ENCODE measurements at regions not wholly inside any gene's neighbourhood (a gene's known extent, or its start where the extent isn't known, plus 50 kb on each side); places are given as distances from the start of the nearest gene placed in this dataset.

GRCh38 chr9:82526577-82526976, 536.4 kb downstream of the RASEF start:
- WGBS, 2 donors = 70 to 77% methylated on average over 1 of the region's 1 CpG
- Histone ChIP-seq H3K9me3 (peaks cover 0 to 32% (median 19%) of the 10 kb centered on the region in 11 donors), H3K4me3 (no peak overlapping the region), H3K27me3 (no peaks in the 10 kb centered on the region), H3K4me1 (no peaks in the 10 kb centered on the region), H3K36me3 (no peaks in the 10 kb centered on the region), H3K27ac (no peak overlapping the region)
- intact Hi-C loops (cut with DNase I) = no loop called here
- no peak for DNase-seq
- no peak for TF ChIP-seq CTCF (IDR thresholded peaks at IDR 0.05)
- no peak for ATAC-seq

GRCh38 chr9:82531795-82532194, 531.1 kb downstream of the RASEF start:
- Histone ChIP-seq H3K36me3 (no peaks in the 10 kb centered on the region), H3K27ac (no peak overlapping the region), H3K9me3 (peaks cover 0 to 22% (median 14%) of the 10 kb centered on the region in 11 donors), H3K4me3 (no peak overlapping the region), H3K27me3 (no peaks in the 10 kb centered on the region), H3K4me1 (peaks cover 0 to 9% (median 0%) of the 10 kb centered on the region in 9 donors)
- intact Hi-C loops (cut with DNase I) = loop anchor here in 7 of 10 donors (1.0 to 10.0 kb wide), 3 partner anchors 73 to 76 kb away; no protein-coding TSS in a partner anchor
- ATAC-seq (no peak), DNase-seq (no peak)
- TF ChIP-seq CTCF (IDR thresholded peaks at IDR 0.05) = no peak

- Histone ChIP-seq H3K36me3 (no peaks in the 10 kb centered on the region), H3K4me3 (no peak overlapping the region), H3K9me3 (peaks cover 0 to 13% (median 6%) of the 10 kb centered on the region in 11 donors), H3K27me3 (no peaks in the 10 kb centered on the region), H3K27ac (no peak overlapping the region), H3K4me1 (peaks cover 0 to 9% (median 0%) of the 10 kb centered on the region in 9 donors)
- intact Hi-C loops (cut with DNase I) = loop anchor here in 7 of 10 donors (1.0 to 10.0 kb wide), 3 partner anchors 72 to 75 kb away; no protein-coding TSS in a partner anchor
- peak in 8 of 9 donors; percentile 36 to 69 (median 49) for TF ChIP-seq CTCF (IDR thresholded peaks at IDR 0.05)
- peak in 2 of 8 donors; percentile 66 to 69 for ATAC-seq
- 19 to 24% methylated on average over 2 of the region's 2 CpGs for WGBS, 2 donors
- DNase-seq = no peak
These were observed 530.3 kb downstream of the RASEF start for GRCh38 chr9:82532504-82533180.

GRCh38 chr9:82535432-82535998, 527.4 kb downstream of the RASEF start:
- ATAC-seq (no peak), DNase-seq (no peak)
- H3K4me3 ChIP-seq = no peak overlapping the region
- H3K9me3 ChIP-seq = no peaks in the 10 kb centered on the region
- peaks cover 0 to 19% (median 0%) of the 10 kb centered on the region in 9 donors for H3K4me1 ChIP-seq
- H3K27ac ChIP-seq = no peak overlapping the region
- intact Hi-C loops (cut with DNase I) = loop anchor here in 3 of 10 donors (5.0 to 10.0 kb wide), 2 partner anchors 69 to 72 kb away; no protein-coding TSS in a partner anchor
- 69 to 75% methylated on average over 2 of the region's 2 CpGs for WGBS, 2 donors
- H3K36me3 ChIP-seq = no peaks in the 10 kb centered on the region
- TF ChIP-seq CTCF (IDR thresholded peaks at IDR 0.05) = no peak
- no peaks in the 10 kb centered on the region for H3K27me3 ChIP-seq

Data from heart right ventricle (tissue), 16 donors.